Stimulated activated CD4-positive, alpha-beta T cell treated with anti-CD3 and anti-CD28 coated beads, TNF-alpha, amount 100 ng/mL, for 4 hours (primary cell): ENCODE measurements at regions not wholly inside any gene's neighbourhood (a gene's known extent, or its start where the extent isn't known, plus 50 kb on each side); places are given as distances from the start of the nearest gene placed in this dataset.

Experiments used
- DNase-seq, 3 experiments: peaks; one replicate each; pipeline ENCODE4 v3.0.0-alpha.2; 2020; ENCODE audit warnings: low read depth in 3 of 3

DNA sequence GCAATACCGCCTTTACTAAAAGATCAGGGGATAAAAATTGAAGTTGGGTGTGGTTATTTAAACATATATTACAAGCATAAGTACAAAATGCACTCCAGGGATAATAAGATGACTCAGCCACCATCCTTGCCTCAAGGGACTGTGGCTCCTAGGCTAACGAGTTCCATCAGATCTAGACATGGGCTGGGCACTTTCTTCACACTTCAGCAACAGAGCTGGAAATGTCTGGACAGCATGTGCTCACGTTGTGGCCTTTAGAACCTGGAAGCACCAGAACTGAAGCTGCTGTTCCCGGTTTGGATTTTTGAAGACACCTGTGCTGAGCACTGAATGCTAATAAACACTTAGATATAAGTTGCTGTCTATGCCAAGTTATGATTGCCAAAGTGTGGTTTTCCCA lies 384.2 kb upstream of the SALL3 start:
- DNase-seq = no peak

DNA sequence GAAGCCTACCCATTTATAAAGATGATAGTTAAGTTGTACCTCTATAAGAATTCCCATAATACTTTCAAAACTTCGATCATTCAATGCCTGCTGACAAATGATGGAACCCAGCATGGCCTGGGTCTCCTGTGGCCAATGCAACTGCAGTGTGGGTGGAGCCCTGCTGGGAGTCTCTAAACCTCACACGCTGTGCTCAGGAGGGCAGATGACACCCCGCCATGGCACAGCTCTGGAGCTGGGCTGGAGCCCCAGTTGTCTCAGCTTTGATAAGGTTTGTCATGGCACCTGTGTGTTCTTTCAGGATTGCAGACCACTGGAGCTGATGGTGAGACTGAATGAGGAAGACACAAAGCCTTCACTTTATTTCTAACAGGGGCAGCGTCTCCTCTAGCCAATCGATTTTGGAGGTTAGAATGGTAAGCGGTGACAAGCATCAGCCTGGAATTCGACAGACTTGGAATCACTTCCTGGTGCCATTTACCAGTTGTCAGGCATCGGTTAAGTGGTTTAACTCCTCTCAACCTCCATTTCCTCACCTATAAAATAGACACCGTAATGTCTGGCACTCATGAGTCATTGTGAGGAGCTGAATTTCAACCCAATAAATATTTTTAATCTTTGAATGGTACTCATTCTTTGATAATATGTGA lies 383.6 kb upstream of the SALL3 start:
- no peak for DNase-seq

DNA sequence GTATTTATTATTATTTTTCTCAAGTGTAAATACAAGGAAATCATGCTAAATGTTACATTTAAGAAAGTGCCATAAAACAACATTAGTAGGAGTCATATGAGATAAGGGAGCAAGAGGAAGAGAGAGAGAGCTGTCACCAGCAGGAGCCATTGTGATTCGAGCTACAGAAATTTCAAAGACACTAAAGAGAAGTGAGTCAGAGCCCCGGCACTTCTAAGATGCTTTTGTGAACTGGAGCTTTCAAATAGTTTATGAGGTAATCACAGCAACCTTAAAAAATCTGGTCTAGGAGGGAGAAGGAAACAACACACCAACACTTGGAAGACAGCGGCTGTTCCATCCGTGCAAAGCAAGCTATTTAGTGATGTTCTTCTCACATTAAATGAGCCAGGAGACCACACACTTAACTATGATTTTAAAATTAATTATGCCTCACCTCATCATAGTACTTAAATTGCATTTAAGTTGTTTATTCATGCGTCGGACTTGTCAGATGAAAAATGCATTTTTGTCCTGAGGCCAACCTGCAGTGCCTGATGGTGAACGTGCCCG lies 382.7 kb upstream of the SALL3 start:
- no peak for DNase-seq

DNA sequence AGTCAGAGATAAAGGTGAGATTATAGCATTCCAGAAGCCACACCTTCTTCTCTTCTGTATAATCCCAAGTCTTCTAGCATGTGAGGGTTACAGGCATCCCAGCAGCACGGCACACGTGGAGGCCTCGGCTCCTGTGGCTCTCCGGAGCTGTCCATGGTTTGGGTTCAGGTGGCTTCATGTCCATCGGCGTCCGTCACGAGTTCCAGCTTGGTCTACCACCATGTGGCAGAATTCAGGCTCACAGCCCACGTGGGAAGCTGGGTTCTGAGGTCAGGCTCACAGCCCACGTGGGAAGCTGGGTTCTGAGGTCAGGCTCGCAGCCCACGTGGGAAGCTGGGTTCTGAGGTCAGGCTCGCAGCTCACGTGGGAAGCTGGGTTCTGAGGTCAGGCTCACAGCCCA lies 378.3 kb upstream of the SALL3 start:
- DNase-seq = no peak

DNA sequence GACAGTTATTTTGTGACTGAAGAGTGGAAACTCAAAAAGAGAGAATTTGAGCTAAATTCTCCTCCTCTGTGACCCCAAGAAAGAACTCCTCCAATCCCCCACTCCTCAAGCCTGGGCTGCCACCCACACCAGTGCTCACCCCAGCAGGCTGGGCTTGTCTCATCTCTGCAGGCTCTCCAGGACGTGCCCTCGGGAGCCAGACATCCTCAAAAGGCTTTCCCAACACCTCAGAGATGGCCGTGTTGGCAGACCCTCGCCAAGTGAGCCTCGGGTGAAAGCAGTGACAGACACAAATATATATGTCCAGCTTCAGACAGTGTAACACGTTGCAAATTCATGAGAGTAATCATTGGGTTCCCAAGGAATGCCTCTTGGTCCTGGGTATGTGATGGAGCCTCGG lies 377.7 kb upstream of the SALL3 start:
- DNase-seq = no peak

DNA sequence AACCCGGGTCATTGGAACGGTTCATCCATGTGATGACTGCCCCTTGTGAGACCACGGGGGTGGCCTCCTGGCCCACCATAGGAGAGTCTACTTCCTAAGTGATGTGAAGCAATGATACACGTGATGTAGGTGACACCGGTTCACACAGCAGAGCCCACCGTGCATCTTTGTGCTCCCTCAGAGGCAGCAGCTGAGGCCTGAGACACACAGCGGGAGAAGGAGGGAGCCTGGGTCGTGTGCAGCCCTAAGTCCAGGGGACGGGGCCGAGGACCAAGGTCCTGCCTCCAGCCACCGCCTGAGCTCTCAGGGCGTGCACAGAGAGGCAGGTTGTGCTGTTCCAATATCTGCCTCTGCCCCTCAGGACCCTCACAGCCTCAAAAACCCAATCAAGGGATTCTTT lies 377.2 kb upstream of the SALL3 start:
- no peak for DNase-seq

DNA sequence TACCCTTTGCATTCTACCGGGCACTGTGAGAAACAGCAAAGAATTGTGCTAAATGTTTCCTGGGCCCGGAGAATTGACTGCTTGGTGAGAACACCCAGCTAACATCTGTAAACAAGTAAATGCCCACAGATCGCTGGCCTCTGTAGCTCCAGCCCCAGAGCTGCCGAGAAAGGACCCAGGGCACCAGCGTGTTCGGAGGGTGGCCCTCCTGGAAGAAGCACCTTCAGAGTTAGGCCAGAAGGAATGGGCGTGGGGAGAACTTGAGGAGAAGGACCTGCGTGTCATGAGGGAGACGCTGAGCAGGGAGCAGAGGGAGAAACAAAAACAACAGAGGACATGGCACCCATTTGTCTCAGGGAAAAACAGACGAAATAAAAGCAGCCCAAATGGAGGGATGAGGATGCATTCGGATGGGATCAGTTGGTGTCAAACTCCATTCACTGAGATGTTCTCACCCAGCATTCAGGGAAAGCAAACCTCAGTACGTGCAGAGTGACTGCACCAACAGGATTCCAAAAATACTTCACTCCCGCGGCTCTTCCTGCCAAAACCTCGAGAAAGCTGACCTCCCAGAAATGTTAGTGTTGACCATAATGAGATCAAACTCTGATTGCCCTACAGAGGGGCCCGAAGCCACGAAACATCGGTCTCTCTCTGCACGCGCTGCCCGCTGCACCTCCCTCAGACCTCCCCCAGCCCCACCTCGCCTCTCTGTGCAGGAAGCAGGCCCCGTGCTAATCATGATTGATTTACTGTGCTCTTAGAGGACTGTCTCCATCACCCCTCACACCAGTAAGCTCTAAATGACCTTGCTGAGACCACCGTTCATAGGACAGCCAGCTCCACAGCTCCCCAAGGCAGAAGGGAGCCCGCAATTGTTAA lies 376.3 kb upstream of the SALL3 start:
- no peak for DNase-seq

DNA sequence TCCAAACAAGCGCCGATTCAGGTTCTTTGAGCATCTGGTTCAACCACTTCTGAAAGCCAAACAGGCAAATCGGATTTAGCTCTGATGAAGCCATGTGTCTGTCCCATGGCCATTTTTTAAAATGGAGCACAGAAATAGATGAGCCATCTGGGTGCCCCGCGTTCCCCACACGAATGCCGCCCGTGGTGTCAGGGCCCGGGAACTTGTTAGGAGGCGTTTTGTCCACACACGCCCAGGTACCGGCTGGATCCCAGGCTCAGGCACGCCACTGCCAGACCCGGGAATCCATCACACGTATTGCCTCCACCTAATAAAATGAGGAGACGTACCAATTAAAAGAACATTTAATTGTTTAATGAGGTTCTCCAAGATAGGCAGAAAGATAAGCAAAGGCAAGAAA lies 374.4 kb upstream of the SALL3 start:
- no peak for DNase-seq

DNA sequence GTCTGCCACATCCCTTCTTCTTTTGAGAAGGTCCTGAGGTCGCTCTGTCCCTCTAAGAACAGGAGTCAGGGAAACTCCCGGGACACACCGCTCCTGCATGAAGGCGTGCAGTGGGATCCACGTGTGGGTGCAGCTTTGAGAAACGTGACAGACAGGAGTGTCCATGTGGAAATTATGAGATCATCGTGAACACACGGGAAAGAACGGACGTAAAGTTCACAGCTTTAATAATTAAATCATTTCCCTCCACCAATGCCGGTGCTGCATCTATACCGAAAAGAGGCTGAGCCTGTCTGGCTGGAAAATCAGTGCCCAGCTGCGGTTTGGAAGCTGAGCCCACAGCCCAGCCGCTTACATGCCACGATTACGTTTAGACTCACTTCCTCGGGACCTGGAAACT lies 372.4 kb upstream of the SALL3 start:
- DNase-seq = no peak

DNA sequence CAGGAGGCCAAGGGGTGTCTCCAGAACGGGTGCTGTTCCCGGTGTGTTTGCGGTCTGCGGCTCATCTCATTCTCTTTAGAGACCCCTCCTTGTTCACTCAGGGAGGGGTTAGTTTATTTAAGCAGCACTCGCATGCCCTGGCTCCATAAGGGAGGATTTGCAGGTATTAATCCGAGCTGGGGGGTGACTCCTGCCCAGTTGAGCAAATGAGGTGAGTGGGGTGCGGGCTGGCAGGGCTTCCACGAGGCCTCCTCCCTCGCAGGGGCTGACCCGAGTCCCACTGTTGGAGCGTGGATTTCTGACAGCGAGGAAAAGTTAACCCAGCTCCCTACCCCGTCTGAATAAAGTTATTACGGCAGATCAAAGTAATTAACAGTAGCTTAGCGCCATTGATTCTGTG lies 371.8 kb upstream of the SALL3 start:
- DNase-seq = no peak

DNA sequence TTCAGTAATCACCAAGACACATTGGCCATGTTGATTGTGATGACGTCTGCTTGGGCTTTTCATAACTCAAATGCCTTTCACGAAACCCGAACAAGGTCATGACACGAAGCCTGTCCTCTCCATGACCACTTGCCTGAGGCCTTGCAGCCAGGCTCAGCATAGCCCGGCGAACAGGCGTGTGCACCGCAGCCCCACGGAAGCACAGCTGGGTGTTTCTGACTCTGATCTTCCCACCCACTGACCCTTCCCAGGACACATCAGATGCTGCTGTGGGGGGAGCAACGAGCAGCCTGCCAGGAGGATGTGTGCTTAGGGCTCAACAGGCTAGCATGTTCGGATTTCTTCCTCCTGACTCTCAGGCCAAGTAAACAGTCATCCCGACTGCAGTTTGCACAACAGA lies 369.4 kb upstream of the SALL3 start:
- no peak for DNase-seq

DNA sequence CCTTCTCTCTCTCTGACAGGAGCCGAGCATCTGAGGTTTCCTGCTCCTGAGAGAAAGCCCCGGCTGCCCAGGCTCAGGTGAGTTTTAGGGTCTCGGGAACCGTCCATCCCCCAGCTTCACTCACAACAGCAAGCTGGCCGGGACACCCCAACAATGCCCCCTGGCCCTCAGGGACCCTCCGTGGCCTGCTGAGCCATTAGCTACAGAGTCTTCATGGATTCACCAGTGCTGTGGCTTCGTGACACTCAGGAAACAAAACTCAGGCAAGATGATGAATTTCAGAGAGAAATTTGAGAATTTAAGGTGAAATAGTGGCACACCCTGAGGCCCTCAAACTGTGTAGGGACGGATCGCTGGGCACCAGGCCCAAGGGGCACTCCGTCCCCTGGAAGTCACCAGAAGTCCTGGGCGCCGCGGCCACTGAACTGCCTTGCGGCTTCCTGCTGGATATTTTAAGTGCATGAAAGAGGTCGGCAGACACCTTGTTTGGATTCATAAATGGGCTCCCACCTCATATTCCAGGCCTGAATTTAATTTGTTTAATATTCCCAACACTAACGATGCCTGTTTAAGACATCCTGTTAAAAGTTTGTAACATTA lies 368.3 kb upstream of the SALL3 start:
- no peak for DNase-seq

DNA sequence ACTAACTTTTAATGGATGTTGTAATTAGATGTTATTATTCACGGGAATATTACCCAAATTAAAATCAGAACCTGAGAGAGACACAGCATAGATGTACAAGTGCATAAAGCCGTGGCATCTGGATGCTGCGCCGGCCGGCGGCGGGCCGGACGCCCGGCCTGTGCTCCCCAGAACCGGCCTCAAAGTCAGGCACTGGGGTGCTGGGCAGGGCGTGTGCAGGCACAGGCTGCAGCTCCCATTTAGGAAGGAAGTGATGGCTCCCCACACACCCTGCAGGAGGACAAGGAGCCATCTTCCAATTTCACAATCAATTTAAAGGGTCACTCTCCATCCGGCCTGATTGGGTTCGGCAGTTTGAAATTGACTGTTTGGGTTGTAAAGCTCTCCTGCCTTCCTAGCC lies 367.7 kb upstream of the SALL3 start:
- no peak for DNase-seq

DNA sequence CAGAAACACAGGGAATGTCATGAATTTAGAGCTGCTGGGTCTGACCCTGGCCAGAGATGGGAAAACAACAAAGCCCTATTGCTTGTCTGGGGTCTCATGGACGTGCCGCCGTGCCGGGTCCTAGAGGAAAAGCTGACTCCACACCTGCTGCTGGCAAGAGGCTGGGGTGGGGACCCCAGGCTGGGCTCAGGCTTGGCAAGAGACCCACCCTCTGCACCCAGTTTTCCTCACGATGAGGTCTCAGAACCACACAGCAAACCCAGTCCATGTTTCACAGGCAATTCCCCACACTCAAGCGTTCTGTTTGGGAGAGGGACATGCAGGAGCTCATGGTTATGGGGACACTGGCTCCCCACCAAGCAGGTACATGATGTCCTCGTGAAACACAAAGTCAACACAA lies 367.3 kb upstream of the SALL3 start:
- no peak for DNase-seq

DNA sequence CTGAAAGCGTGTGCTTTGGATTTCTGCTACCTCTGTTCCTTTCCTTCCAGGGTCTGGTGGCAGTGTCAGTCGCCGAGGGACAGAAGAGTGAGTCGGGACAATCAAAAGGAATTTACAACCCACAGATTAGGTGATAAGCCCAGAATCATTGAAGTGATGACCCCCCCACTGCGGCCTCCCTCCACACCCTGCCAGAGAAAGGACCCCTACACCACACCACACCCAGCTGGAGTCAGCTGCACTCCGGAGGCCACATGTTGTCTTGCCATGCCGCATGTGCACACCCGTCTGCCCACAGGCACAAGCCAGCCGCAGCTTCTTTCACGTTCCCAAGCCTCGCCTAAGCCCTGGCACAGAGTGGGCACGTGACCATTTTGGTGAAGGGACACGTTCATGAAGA lies 366.8 kb upstream of the SALL3 start:
- DNase-seq = no peak

DNA sequence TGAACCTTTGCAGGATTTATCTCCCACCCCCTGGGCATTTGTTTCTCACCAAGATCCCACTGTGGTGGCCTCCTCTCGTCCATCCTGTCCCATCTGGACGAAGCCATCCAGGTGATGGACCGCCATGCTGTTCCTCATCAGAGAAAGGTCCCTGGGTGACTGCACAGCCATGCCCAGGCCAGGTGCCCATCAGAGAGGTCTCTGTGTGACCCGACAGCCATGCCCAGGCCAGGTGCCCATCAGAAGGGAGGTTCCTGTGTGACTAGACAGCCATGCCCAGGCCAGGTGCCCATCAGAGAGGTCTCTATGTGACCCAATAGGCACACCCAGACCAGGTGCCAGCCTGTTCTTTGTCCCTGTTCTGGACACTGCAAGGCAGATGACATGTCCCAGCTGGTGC lies 360.9 kb upstream of the SALL3 start:
- DNase-seq = no peak

DNA sequence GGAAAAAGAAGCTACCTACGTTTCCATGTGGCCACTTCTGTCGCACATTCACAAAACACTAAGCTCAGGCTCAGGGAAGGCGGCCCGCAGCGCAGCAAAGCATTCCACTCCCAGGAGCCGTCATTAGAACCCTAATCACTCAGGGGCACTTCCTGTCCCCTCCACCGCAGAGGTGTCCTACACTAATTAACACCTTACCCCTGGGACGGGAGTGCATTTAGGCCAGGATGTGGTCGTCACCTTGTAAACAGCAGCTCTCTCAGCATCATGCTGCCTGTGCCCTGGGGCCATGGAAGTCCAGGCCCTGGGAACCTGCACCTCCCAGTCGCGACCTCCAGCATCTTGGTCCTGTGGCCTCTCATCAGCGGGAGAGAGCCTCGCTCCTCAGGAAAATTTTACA lies 359.8 kb upstream of the SALL3 start:
- DNase-seq = no peak

DNA sequence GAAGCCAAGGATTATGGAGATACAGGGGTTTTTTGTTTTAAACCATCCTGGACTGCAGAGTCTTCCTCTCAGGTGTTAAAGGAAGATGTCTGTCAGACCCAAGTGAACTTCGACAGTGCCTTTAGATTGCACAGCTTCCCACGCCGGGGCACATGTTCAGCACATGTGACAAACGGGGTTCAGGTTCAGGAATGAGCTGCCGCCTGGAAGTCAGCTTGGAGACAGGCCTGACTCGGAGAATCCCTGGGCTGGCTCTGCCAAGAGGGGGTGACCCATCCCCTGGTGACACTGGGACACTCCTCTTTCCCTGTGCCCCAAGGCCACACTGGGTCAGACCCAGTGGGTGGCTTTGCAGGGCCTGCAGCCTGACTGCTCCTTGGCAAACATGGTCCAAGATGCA lies 359.3 kb upstream of the SALL3 start:
- DNase-seq = no peak

DNA sequence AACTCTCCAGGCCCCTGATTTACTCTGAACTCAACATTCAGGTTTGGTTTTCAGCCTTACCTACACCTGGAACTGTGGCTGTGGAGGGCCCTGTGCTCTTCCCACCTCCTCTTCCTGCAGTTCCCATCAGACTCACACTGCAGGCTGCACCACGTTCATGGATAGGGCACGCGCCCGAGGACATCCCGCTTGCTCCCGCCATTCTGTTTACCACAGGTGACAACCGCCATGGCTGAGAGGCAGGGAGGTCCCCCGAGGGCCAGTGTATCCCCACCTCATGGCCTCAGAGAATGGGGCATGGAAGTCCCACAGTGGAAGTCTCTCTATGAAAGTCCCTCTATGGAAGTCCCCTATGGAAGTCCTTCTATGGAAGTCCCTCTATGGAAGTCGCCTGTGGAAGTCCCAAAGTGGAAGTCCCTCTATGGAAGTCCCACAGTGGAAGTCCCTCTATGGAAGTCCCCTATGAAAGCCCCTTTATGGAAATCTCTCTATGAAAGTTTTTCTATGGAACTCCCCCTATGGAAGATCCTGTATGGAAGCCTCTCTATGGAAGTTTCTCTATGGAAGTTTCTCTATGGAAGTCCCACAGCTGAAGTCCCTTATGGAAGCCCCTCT lies 358.4 kb upstream of the SALL3 start:
- DNase-seq = no peak

DNA sequence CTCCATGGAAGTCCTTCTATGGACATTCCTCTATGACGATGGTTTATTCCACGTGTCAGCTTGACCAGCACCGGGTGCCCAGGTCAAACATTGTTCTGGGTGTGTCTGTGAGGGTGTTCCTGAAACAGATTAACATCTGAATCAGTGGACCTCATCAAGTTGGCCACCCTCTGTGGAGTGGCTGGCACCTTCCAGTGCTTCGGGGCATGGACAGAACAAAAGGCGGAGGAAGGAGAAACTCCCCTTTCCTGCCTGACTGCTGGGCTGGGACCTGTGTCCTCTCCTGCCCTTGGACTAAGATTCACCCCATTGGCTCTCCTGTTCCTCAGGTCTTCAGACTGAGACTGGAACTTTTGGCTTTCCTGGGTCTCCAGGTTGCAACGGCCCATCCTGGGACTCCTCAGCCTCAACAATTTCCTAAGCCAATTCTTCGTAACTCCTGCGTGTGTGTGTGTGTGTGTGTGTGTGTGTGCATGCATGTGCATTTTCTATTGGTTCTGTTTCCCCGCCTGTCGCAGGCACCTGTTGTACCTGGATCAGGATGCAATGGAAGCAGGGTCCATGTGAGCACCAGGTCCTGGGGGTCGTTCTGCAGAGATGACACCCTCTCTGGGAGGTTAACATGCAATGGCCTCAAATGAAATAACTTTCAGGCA lies 357.2 kb upstream of the SALL3 start:
- DNase-seq = no peak

DNA sequence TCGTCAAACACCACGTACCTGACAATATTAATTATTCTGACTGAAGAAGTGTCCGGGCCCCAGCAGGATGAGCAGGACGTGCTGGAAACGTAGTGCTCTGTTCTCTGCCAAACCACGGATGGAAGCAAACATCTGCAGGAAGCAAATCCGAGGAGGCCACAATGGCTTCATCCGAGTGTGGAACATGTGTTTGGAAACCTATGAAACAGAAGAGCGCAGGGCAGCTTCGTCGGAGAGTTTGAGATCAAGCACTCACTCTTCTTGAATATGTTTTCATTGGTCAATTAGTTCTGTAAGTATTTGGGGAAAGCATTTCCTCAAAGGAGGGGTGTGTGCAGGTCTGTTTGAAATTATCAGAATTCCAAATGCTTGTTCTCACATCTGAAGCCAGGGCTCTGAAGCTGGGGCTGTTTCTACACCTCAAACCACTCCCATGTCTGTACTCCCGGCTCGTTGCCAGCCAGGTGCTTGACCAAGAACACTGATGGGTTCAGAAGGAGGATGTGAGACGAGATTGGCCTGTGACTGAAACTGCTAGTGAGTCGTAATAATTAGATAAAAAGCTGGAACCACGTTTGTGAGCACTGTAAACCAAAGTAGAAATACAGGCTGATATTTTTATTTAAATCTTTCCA lies 356.6 kb upstream of the SALL3 start:
- DNase-seq = no peak
